ENCODE measurements at regions not wholly inside any gene's neighbourhood (a gene's known extent, or its start where the extent isn't known, plus 50 kb on each side); places are given as distances from the start of the nearest gene placed in this dataset.

DNA sequence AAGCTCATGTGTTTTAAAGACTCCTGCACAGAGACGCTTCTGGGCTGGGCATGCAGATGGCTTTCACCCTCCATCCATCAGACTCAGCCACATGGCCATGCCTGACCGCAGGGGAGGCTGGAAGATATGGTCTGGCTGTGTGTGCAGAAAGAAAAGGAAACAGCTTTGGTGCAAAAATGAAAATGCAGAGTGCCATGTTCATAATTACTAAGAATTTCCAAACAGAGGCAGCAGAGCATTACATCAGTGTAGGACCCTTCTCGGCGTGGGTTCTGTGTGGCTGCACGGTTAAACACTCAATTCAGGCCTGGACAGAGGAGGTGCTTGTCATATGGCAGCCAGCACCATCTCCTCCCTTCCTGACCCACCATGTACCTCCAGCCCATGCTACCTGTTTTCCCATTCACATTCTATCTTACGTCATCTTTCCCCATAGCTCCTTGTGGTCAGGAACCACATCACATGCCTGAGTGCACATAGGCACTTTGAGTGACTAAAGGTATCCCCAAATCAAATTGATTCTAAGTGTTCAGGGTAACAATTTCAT is 200.3 kb upstream of the ID2 start:
- TF ChIP-seq, protein P1, sequence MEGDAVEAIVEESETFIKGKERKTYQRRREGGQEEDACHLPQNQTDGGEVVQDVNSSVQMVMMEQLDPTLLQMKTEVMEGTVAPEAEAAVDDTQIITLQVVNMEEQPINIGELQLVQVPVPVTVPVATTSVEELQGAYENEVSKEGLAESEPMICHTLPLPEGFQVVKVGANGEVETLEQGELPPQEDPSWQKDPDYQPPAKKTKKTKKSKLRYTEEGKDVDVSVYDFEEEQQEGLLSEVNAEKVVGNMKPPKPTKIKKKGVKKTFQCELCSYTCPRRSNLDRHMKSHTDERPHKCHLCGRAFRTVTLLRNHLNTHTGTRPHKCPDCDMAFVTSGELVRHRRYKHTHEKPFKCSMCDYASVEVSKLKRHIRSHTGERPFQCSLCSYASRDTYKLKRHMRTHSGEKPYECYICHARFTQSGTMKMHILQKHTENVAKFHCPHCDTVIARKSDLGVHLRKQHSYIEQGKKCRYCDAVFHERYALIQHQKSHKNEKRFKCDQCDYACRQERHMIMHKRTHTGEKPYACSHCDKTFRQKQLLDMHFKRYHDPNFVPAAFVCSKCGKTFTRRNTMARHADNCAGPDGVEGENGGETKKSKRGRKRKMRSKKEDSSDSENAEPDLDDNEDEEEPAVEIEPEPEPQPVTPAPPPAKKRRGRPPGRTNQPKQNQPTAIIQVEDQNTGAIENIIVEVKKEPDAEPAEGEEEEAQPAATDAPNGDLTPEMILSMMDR (IDR thresholded peaks at IDR 0.05; ENCODE audit: low read depth, low read length): no peak
- no peak for TF ChIP-seq POLR2A (IDR thresholded peaks at IDR 0.05; ENCODE audit: extremely low read depth, insufficient read length)

All from NB4 (cell line).